ENCODE measurements at regions not wholly inside any gene's neighbourhood (a gene's known extent, or its start where the extent isn't known, plus 50 kb on each side); places are given as distances from the start of the nearest gene placed in this dataset.

GRCh38 chrX:133159205-133159604 is 58.9 kb downstream of the TFDP3 start:
- no peak for TF ChIP-seq Cebpa-rat (IDR thresholded peaks at IDR 0.05)
- no peaks in the 10 kb centered on the region for H3K36me3 ChIP-seq
- H3K4me2 ChIP-seq = no peak overlapping the region
- H3K4me1 ChIP-seq = no peaks in the 10 kb centered on the region
- H3K9me3 ChIP-seq (replicated peaks in 1 of 11) = peaks cover 14 to 61% (median 30%) of the 10 kb centered on the region in 11 experiments
- no peak overlapping the region for H3K9ac ChIP-seq
- no peak overlapping the region for H3K27ac ChIP-seq
- no peaks in the 10 kb centered on the region for H4K20me1 ChIP-seq
- H3K27me3 ChIP-seq = peaks cover 53 to 86% (median 75%) of the 10 kb centered on the region in 11 experiments
- no peak overlapping the region for H3K4me3 ChIP-seq

- H4K20me1 ChIP-seq = no peaks in the 10 kb centered on the region
- no peaks in the 10 kb centered on the region for H3K36me3 ChIP-seq
- no peak overlapping the region for H3K27ac ChIP-seq
- H3K27me3 ChIP-seq = peaks cover 81 to 98% (median 96%) of the 10 kb centered on the region in 11 experiments
- H3K4me1 ChIP-seq = no peaks in the 10 kb centered on the region
- H3K4me2 ChIP-seq = no peak overlapping the region
- H3K9me3 ChIP-seq (replicated peaks in 1 of 11) = peaks cover 15 to 44% (median 23%) of the 10 kb centered on the region in 11 experiments; a peak in 21 of 22 replicates
- no peak overlapping the region for H3K4me3 ChIP-seq
- H3K9ac ChIP-seq = no peak overlapping the region
- no peak for TF ChIP-seq Cebpa-rat (IDR thresholded peaks at IDR 0.05)
These were observed 54.4 kb upstream of the USP26 start for GRCh38 chrX:133151336-133151735.

- Histone ChIP-seq H3K4me3 (no peak overlapping the region), H3K27ac (no peak overlapping the region), H3K9ac (no peak overlapping the region), H3K27me3 (peaks cover 82 to 98% (median 97%) of the 10 kb centered on the region in 11 experiments), H4K20me1 (no peaks in the 10 kb centered on the region), H3K4me2 (no peak overlapping the region), H3K4me1 (no peaks in the 10 kb centered on the region), H3K9me3 (replicated peaks in 1 of 11) (peaks cover 15 to 46% (median 24%) of the 10 kb centered on the region in 11 experiments; a peak in 20 of 22 replicates), H3K36me3 (no peaks in the 10 kb centered on the region)
- no peak for TF ChIP-seq Cebpa-rat (IDR thresholded peaks at IDR 0.05)
These were observed 53.8 kb upstream of the USP26 start for GRCh38 chrX:133150730-133151129.
